Sciatic nerve (tissue), 2 donors: ENCODE measurements at regions not wholly inside any gene's neighbourhood (a gene's known extent, or its start where the extent isn't known, plus 50 kb on each side); places are given as distances from the start of the nearest gene placed in this dataset.
"Not testable (repeated sequence)": the region's sequence is repeated elsewhere in the genome, so short reads cannot be mapped to it uniquely, and the experiment has no call there.

Experiments
- ATAC-seq: fragments of 200-7000 bp; cut with Tn5 transposase; one replicate; pipeline ENCODE4 v1.9.1; 2020; ENCODE audit warnings: mild to moderate bottlenecking, moderate library complexity
- DNase-seq: peaks from one replicate; pipeline ENCODE4 v3.0.0-alpha.2; 2020; ENCODE audit warnings: low spot score
- intact Hi-C: fragments of 100-400 bp; cut with DNase I; formaldehyde crosslinking; loops from one replicate; pipeline ENCODE4 v1.14.2; 2022
- donor health status: DM: no; HTN: no; CAD: no.
- donor health status: DM: no; HTN: no; CAD: no.

GRCh38 chr17:54559883-54560282 is 340.8 kb upstream of the TOM1L1 start:
- DNase-seq (no peak), ATAC-seq (no peak)
- intact Hi-C loops: no loop called here

DNA sequence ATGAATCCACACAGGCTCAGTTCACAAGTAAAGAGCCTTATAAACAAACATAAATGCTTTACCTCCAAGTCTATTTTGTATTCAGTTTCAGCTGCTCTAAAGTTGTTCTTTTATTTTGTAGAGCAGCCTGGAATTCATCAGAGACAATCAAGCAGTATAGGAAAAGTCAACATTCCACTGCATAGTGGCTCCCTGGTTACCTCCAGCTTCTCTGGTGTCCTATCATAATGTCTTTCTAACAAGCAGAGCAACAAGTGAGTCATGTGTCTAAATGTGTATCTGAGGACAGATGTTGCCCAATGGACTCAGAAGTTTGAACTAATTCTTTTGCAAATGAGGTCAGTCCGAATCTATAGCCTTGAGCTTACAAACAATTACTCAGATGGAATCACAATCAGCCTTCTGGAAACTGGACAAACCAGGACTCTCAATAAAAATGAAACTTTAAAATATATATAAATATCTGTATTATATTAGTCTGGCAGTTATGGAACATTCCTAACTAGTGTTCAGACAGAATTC is 292.0 kb upstream of the TOM1L1 start:
- intact Hi-C loops: no loop called here
- DNase-seq: no peak
- ATAC-seq: no peak

DNA sequence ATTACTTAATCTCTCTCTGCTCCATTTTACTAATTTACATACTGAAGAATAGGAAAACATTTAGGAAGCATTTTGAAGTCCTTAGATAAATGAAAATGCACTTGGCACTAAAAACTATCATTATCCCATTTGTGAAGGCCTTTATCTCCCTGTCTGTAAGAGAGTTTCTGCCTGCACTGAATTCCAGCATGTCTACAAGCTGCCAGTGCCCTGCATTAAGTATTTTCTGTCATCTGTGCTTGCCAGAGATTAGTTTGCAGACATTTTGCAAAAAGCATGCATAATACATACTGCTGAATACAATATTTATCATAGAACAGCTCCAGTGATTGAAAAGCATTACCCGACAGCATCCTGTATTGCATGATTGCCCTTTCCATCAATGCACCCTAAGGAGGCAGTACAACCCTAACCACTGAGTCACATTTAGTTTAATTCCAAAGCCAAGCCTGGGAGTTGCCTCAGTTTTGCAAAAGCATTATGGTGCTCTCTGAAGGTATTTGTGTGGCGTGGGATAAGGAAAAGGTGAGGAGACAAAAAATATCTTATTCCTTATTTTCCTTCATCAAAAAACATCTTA is 280.2 kb upstream of the TOM1L1 start:
- ATAC-seq (no peak), DNase-seq (no peak)
- intact Hi-C loops: no loop called here

DNA sequence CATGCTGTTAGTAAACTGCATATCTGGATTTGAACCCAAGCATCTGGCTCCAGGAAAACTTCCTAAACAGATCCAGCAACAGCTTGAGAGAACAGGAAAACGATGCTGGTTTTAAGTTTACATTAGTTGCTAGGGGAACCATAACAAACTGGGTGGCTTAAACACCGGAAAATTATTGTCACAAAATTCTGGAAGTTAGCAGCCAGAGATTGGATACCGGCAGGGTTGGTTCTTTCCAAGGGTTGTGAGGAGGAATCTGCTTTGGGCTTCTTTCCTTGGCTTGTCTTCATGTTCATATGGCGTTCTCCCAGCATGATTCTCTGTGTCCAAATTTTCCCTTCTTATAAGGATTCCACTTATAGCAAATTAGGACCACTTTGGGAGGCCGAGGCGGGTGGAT is 276.9 kb upstream of the TOM1L1 start:
- DNase-seq (no peak), ATAC-seq (no peak)
- intact Hi-C loops: no loop called here

DNA sequence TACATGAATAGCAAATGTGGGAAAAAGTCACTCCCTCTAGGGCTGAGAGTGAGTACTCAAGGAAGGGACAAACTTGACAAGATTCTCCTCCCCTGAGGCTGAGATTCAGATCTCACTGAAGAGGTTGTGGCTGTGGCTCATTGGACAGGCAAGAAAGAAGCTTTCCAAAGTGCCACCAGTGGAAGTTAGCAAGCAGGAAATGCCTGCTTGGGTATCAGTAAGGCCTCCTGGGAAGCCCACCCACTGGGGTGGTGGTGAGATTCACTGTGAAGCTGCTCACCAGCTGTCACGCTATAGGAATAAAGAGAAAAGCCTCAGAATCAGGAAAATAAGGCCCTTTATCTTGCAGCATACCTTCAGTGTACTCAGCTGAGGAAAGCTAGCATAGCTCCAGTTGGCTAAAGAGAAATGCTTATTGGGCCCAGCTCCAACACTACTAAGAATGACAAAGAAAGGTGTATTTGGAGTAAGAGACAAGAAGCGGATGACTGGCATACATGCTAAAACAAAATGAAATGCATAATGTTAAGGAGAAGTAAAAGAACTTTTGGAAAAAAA is 274.4 kb upstream of the TOM1L1 start:
- DNase-seq (no peak), ATAC-seq (no peak)
- intact Hi-C loops: no loop called here

DNA sequence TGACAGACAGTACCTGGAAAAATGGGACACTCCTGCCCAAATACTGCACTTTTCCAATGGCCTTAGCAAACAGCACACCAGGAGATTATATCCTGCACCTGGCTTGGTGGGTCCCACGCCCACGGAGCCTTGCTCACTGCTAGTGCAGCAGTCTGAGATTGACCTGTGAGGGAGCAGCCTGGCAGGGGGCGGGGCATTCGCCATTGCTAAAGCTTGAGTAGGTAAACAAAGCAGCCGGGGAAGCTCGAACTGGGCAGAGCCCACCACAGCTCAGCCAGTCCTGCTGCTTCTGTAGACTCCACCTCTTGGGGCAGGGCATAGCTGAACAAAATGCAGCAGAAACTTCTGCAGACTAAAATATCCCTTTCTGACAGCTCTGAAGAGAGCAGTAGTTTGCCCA is 261.2 kb upstream of the TOM1L1 start:
- intact Hi-C loops, ATAC-seq, DNase-seq: not testable (repeated sequence)

DNA sequence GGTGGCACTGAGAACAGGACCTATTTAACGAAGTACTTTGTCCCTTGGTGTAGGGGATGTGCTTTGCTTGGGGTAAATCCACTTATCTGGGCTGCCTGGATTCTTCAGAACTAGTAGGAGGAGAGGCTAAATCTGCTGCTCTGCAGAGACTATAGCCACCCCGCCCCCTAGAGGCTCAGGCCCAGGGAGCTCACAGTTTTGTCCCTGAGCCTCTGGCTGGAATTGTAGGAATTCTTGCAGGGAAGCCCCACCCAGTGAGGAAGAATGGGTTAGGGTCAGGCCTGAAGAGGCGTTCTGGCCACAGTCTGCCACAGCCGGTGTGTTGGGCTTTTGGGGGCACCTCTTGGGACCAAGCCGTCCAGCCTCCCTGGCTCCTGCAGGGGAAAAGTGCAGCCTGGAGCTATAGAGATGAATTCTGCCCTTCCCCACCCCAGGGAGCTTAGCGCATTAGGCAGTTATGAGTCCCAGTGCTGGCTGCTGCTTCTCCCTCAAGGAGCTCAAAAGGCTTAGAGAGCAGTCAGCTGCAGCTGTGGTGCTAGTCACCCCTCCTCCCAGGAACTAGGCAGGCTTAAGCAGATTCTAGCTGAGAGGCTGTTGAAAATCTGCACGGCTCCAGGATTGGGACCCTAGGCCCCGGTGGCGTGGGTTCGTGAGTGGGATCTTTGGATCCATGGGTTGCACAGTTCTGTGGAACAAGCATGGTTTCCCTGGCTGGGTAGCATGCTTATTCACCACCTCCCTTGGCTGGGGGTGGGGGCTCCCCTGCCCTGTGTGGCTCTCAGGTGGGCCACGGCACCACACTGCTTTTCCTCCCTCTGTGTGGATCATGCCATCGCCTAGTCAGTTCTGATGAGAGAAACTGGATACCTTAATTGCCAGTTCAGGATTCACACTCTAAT is 237.4 kb upstream of the TOM1L1 start:
- intact Hi-C loops: no loop called here

DNA sequence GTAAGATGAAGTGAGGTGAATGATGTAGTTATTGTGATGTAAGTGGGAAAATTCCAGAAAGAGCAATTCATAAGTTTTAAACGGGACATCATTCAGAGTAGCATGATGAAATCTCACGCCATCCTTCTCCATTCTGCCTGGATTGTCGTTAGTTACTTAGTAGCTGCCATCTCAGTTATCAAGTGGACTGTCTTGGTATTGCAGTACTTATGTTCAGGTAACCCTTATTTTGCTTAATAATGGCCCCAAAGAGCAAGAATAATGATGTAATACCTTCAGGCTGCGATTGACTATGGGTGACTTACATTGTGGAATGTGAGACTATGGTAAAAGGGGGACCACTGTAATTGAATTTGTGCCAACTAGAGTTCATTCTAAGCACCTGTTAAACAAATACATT is 234.1 kb upstream of the TOM1L1 start:
- DNase-seq (no peak), ATAC-seq (no peak)
- intact Hi-C loops: no loop called here

More for the DNA sequence above, 237.4 kb upstream of the TOM1L1 start:
- DNase-seq (no peak), ATAC-seq (no peak)

DNA sequence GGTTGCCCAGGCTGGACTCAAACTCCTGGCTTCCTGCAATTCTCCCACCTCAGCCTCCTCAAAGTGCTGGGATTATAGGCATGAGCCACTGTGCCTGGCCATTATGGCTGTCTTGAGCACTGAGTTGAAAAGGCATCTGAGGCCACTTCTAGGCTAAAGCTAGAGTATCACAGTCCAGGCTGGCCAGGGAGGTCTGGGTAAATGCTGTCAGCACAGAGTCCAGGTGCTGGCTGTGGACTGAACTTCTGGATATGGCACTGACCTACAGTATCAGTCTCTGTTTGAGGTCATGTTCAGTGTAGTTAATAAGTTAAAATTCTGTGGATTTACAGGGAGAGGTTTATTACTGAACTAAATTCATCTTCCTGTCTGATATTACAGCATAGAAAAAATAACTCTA is 222.5 kb upstream of the TOM1L1 start:
- DNase-seq (no peak), ATAC-seq (no peak)
- intact Hi-C loops: no loop called here

GRCh38 chr17:54680410-54680809 is 220.2 kb upstream of the TOM1L1 start:
- intact Hi-C loops: no loop called here
- DNase-seq (no peak), ATAC-seq (no peak)

GRCh38 chr17:54694287-54694887 is 206.3 kb upstream of the TOM1L1 start:
- DNase-seq (no peak), ATAC-seq (no peak)
- intact Hi-C loops: no loop called here

- ATAC-seq, DNase-seq, intact Hi-C loops: not testable (repeated sequence)
Measured at GRCh38 chr17:54712798-54713197, 187.9 kb upstream of the TOM1L1 start.

DNA sequence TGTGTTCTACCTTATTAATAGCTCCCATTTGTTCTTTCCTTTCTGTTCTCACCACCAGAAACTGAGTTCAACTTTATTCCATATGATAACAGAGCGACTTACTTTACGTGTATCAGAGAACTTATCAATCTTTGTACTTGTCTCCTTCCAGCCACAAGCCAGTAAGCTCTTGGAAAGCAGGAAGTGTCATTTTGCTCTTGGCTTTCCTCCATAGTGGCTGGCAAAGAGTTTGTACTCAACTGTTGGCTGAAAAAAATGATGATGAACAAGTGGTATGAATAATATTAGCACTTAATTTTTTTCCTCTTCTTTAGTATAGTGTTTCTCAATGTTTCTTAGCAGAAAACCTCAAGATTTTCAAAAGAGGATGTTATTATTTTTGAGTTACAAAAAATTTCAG is 182.4 kb upstream of the TOM1L1 start:
- ATAC-seq: no peak
- intact Hi-C loops: no loop called here
- no peak for DNase-seq

DNA sequence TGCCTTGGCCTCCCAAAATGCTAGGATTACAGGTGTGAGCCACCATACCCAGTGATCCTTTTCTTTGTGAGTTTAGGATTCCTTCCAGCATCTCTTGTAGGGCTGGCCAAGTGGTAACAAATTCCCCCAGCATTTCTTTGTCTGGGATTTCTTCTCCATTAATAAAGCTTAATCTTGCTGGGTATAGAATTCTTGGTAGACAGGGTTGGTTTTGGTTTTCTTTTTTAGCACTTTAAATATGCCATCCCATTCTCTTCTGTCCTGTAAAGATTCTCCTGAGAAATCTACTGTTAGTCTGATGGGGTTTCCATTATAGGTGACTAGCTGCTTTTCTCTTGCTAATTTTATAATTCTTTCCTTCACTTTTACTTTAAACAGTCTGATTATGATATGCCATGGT is 173.0 kb upstream of the TOM1L1 start:
- intact Hi-C loops: no loop called here
- DNase-seq (no peak), ATAC-seq (no peak)

DNA sequence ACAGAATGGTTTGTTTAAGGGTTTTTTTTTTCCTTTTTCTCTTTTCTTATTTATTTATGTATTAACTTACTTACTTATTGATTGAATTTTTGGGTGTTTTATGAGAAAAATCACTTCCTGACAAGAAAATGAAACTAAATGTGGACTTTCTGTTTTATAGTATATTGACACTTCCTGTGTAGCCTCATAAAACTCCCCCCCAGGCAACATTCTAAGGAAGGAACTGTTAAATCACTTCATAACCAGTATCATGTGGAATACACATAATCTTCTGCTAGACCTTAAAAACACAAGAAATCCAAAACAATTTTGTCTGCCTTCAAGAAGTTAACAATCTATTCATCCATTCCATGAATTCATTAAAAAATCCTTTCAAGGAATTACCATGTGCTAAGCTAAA is 164.1 kb upstream of the TOM1L1 start:
- intact Hi-C loops: no loop called here

GRCh38 chr17:54738496-54738895 is 162.2 kb upstream of the TOM1L1 start:
- intact Hi-C loops: no loop called here
- ATAC-seq (no peak), DNase-seq (no peak)

More for the DNA sequence above, 164.1 kb upstream of the TOM1L1 start:
- ATAC-seq (no peak), DNase-seq (no peak)

- no peak for DNase-seq
- no peak for ATAC-seq
- intact Hi-C loops: no loop called here
Measured at GRCh38 chr17:54744750-54745149, 155.9 kb upstream of the TOM1L1 start.

GRCh38 chr17:54745239-54745638 is 155.4 kb upstream of the TOM1L1 start:
- ATAC-seq (no peak), DNase-seq (no peak)
- intact Hi-C loops: no loop called here

DNA sequence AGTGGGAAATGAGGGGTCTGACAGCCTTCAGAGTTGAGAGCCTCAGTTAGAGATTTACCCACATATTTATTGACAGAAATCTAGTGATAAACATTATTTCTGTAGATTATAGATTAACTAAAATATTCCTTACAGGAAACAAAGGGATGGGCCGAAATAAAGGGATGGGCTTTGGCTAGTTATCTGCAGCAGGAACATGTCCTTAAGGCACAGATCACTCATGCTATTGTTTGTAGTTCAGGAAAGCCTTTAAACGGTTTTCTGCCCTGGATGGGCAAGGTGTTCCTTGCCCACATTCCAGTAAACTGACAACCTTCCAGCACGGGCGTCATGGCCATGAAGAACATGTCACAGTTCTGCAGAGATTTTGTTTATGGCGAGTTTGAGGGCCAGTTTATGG is 154.8 kb upstream of the TOM1L1 start:
- ATAC-seq: no peak
- intact Hi-C loops: no loop called here
- no peak for DNase-seq

DNA sequence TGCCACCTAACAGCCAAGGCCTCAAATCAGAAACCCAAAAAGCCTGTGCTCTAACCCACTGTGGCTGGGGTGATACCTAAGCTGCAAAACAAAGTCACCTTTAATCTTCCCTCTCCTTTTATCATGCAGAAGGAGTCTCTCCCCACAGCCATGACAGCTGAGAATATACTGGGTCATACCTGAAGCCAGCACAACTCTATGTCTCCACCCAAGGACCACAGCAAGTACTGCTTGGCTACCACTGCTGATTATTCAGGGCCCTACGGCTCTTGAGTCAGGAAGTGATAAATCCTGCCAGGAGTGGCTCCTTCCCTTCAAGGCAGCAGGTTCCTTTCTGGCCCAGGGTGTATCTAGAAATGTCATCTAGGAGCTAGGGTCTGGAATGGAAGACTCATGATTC is 151.5 kb upstream of the TOM1L1 start:
- intact Hi-C loops: no loop called here
- DNase-seq (no peak), ATAC-seq (no peak)
